HG03039 (cell line): ENCODE measurements at regions not wholly inside any gene's neighbourhood (a gene's known extent, or its start where the extent isn't known, plus 50 kb on each side); places are given as distances from the start of the nearest gene placed in this dataset.
"Not testable (repeated sequence)": the region's sequence is repeated elsewhere in the genome, so short reads cannot be mapped to it uniquely, and the experiment has no call there.

Experiments
- ATAC-seq: cut with Tn5 transposase; IDR thresholded peaks from one replicate; pipeline ENCODE4 v1.9.1; 2021; ENCODE audit warnings: mild to moderate bottlenecking, moderate library complexity; ENCODE audit not compliant: unreplicated experiment

- no peak for ATAC-seq
These were observed 137.5 kb downstream of the FAM76B start for GRCh38 chr11:95652002-95652472.

DNA sequence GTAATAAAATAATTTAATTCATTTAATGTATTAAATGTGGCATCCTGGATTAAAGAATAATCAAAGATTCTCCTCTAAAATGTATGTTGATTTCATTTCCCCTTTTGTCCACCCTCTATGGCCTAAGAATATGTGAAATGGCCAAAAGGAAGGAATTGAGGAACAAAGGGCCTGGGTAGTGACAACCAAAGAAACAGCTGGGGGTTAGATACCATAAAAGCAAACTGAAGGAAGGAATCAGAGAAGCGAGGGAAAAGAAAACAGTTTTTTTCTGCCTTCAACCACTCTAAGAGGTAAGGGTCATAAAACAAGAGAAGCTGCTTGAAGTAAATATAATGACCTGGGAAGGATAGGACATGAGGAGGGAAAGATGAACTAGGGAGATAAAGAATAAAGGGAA lies 139.3 kb downstream of the FAM76B start:
- ATAC-seq, result no peak

- ATAC-seq, result no peak
These were observed 141.7 kb downstream of the FAM76B start for GRCh38 chr11:95647871-95648270.

GRCh38 chr11:95647355-95647754 lies 142.2 kb downstream of the FAM76B start:
- no peak for ATAC-seq

DNA sequence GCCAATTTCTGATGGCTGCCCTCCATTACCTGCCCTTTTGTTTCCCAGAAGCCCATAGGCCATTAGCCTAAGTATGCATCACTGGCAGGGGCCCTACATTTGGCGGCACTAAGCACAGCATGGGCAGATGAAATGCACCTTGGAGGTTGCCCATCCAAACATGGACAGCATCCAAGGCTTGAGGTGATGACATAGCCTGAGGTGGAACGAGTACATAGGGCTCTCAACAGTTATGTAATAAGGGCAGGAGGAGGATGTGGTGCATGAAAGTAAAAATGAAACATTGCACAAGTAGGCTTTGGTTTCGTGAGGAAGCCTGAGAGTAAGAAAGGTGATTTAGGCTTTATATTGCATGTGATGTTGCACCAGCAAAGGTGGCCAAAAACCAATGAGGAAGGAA lies 148.1 kb downstream of the FAM76B start:
- ATAC-seq, result peak; percentile 100

DNA sequence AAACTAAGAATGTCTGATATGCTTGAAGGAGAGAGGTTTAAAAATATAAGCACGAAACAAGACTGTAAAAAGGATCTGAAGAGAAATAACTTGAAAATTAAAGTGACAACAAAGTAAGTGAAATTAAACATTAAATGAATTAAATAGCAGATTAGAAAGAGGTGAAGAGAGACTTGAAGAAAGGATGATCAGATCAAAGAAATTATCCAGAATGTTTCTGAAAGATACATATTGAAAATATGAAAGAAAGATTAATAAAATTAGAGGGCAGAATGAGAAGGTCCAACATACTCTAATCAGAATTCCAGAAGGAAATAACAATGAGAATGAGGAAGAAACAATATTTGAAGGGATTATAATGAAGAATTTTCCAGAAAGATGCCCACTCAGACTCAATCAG lies 151.1 kb downstream of the FAM76B start:
- ATAC-seq, result no peak

DNA sequence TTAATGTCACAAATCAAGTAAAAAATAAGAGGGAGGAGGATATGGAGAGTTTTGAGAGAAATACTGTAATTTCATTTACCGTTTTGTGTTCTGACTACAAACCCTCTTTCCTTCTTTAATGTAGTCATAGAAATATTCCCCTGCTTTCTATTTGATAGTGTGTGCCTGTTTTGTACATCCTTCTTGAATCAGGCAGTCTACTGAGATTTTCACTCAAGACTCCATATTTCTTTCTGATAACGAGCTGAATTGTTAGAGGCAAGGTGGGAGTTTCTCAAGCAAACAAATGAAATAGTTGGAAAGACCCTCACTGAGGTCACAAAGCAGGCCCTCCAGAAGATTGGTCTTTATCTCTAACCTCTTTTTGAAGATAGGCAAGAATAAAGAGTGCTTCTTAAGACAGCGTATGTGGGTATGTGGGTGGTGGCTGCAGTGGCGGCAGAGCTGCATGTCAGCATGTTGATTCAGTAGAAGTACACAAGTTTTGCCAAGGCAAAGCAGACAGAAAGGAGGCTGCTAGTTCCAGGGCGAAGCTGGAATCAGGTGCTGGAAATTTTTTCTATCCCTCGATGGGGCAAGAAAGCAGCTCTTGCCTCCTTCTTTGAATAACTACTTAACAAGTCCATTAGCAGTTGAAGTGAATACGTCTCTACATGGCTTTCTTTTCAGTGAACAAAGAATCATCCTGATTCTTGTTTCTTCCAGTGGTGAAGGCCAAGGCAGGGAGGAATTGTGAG lies 164.2 kb downstream of the FAM76B start:
- ATAC-seq, result no peak

DNA sequence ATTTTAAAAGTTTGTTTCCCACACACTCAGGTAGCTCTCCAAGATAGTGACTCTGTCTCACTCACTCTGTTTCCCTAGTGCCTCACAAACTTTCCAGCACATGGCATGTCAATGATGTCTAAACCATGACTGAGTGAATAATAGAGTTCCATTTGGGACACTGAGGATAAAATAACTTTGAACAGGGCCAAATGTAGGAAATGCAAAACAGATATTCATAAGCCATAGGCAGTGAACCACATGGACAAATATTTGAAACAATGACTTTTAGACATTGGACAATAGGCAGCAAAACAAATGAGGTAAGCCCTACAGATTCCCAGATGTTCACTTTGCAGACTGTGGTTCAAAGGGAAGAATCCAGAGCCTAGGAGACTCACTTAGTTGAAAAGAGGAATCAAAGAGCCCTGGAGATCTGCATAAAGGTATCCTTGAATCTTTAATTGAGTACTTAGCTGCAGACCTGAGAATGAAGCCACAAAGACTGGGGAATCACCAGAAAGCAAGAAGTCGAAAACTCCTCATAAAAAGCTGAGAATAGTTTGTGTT lies 173.3 kb downstream of the FAM76B start:
- ATAC-seq, result no peak

DNA sequence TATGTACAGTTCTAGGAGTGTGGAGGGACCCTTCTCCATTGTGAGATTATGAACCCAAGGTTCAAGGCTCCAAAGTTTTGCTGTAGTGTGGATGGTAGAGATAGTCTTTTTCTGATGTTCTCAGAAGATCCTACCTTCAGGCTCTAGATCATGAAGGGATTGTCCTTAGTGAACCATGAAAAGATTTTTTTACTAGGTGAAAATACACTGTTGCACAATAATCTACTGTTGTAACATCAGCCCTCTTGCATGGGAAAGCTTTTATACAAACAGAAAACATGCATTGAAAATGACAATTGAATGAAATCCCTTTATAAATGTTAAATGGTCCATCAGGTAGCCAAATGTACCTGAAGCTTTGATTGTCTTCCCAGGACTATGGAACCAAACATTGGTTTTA lies 177.8 kb downstream of the FAM76B start:
- ATAC-seq, result no peak

DNA sequence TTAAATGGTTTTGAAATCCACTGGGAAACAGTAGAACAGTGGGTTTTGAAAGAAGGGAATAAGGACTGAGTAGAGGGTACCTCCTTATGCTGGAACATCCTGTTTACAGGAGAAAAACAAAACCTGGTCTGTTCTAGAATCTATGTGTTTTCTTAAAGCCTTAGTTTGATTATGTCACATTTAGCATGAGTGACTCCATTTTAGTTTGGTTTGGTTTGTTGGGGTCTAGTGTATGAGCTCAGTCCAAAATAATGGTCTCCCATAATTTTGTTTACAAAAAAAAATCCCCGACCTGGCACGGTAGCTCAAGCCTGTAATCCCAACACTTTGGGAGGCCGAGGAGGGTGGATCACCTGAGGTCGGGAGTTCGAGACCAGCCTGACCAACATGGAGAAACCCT lies 179.4 kb downstream of the FAM76B start:
- ATAC-seq, result not testable (repeated sequence)

DNA sequence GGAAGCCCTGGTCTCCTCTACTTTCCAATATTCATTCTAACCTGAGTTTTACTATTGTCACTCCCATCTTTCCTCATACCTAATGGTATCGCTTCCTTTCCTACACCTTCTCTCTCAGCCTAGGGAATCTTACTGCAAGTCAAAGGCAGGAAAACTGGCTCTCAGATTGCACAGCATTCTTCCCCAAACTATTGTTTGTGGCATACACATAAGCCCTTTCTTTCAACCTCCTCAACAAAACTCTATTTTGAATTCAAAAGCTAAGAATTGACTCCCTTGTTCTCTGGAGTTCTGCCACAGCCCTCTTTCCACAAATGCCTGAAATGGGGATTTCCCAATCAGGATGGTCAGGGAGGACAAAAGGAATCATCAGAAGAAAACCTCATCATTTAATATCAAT lies 181.5 kb downstream of the FAM76B start:
- ATAC-seq, result no peak

- no peak for ATAC-seq
These were observed 182.8 kb downstream of the FAM76B start for GRCh38 chr11:95606824-95607223.

- no peak for ATAC-seq
These were observed 184.2 kb downstream of the FAM76B start for GRCh38 chr11:95605271-95605940.

DNA sequence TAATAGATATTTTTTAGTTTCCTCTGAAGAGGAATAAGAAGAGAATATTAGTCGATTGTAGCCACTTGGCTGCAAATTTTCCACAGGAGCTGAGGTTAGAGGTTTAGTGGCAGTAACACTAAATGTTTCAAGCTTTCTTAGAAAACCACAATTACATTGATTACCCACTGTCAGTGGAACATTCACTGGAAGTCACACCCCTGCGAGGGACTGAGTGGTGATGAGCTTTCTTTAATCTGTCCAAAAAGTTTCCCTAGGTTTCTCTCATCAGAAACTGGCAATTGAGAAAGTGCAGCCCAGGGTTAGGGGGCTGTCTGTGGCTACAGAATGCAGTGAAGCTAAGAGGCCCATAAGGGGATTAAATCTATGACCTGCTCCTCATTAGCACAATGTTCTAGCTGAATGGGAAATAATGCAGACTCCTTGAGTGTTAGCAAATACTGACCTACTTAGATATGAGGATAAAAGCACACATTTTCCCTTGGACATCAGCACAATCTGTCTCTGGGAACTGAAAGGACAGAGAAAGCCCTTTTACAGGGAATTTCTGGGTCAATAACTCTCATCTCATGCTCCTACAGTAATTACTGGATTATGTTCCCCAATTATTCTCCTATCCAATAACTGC lies 189.5 kb downstream of the FAM76B start:
- ATAC-seq, result no peak

- ATAC-seq, result no peak
These were observed 193.6 kb downstream of the FAM76B start for GRCh38 chr11:95595973-95596489.

DNA sequence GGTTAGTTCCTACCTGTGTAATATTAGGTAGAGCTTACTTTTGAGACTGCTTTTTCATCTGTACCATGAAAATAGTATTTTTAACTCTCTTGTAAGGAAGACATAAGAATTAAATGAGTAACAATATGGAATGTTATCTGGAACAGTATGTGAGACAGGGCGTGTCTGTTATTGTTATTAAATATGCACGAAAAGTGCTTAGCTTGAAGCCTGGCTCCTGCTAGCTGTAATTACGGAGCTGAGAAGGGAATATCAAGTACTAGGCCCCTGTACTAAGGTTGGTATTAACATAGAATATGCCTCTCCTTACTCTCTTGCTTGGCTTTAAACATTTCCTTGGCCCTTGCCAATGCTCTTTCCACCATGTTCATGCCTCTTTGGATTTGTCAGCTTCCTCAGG lies 194.0 kb downstream of the FAM76B start:
- no peak for ATAC-seq

- no peak for ATAC-seq
These were observed 196.5 kb downstream of the FAM76B start for GRCh38 chr11:95593111-95593510.

DNA sequence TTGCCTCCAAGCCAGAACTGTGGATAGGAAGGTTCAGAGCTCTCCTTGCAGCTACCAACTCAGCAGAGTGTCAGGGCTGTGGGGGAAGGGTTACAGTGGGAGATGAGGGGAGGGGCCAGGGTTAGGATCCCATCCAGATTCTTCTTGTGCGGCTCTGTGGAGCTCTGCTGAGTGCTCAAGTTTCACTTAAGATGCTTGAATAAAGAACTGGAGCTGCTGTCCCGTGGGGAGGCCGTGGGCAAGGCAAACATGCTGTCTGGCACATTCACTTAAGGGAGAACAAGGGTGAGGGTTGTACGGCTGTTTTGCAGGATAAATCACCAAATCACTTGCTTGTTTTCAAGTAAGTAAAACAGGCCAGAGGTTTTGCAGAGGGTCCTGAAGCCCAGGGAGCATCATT lies 197.1 kb downstream of the FAM76B start:
- ATAC-seq, result no peak

DNA sequence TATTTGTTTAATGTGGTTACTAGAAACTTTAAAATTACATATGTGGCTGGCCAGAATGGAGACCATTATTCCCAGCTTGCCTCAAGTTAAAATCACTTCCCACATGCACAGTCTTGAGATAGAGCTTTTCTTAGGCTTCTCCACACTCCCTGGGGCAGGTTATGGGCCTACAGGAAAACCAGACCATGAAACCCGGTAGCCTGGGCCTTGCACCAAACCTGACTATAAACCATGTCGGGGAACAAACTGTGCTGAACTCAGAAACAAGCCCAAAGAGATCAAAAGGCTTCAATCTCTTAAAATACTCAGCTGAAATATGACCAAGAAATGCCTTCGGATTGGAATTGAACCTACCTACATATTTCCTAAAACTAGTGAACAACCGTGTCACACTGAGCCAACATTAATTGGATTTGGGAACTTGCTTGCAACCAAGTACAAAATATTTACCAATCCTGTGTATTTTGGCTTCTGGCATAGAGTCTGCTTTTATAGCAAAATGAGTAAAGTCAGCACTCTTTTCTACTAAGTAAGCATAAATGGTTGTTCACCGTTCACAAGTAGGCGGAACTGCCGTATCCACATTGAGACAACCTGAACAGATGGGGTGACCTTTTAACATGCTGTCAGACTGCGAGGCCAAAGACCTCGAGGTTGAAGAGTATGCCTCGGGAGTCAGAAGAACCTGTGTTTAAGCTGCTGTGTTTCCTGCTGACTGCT lies 199.5 kb downstream of the FAM76B start:
- ATAC-seq, result no peak

DNA sequence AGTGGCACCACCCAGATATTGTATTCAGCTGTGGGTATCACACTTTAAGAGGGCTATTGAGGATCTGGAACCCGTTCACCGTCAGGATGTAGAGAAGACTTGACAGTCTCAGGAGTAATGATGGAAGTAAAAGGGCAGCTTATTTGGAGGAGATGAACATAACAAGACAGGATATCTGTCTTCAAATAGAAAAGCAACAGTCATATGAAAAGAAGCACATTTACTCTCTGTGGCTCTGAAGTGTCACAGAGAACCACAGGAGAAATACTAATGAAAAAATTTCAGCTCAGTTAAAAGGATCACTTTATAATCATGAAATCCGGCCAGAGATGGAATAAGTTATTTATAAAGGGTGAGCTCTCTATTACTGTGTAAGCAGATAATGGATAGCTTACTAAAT lies 200.8 kb downstream of the FAM76B start:
- no peak for ATAC-seq

GRCh38 chr11:95586661-95587060 lies 202.9 kb downstream of the FAM76B start:
- ATAC-seq, result no peak
